CD4-positive, alpha-beta T cell (primary cell): ENCODE measurements at regions not wholly inside any gene's neighbourhood (a gene's known extent, or its start where the extent isn't known, plus 50 kb on each side); places are given as distances from the start of the nearest gene placed in this dataset.

ENCODE experiments used
- ATAC-seq: fragments of 200-7000 bp; cut with Tn5 transposase; one replicate; pipeline ENCODE4 v1.10.0; 2022; ENCODE audit warnings: mild to moderate bottlenecking; ENCODE audit not compliant: poor library complexity
- CTCF ChIA-PET: fragments of 350-600 bp; sonication (Branson Sonifier 250); formaldehyde crosslinking; loops from one replicate; lab custom pipeline; 2021; ENCODE audit warnings: antibody characterized with exemption, inconsistent platforms; lab: Charles Lee
- POLR2A ChIA-PET: fragments of 350-600 bp; sonication (Branson Sonifier 250); formaldehyde crosslinking; loops from one replicate; lab custom pipeline; 2021; ENCODE audit warnings: antibody characterized with exemption, inconsistent platforms; lab: Charles Lee
- DNase-seq, 14 experiments: peaks; one replicate each; pipeline ENCODE4 v3.0.0-alpha.2; 2013 to 2020; ENCODE audit warnings: mixed read lengths in 2 of 14
- H3K27ac ChIP-seq, 2 donors: one replicate each; pipeline versions ENCODE4 v1.5.1 to v1.7.0; 2013; ENCODE audit warnings: low read length in 2 of 2, low read depth in 1 of 2, mild to moderate bottlenecking in 1 of 2
- H3K27me3 ChIP-seq, 2 experiments: 1 replicate in 1 of 2; 2 replicates in 1 of 2; pipeline versions ENCODE4 v1.6.1 to v1.7.0; 2013; ENCODE audit warnings: low read length in 2 of 2, control low read depth in 1 of 2, mild to moderate bottlenecking in 1 of 2, moderate library complexity in 1 of 2; ENCODE audit not compliant: insufficient read depth in 2 of 2, control insufficient read depth in 1 of 2
- H3K36me3 ChIP-seq: one replicate; pipeline ENCODE4 v1.6.1; 2013; ENCODE audit warnings: low read length, control low read depth; ENCODE audit not compliant: insufficient read depth
- H3K4me1 ChIP-seq: one replicate; pipeline ENCODE4 v1.6.1; 2013; ENCODE audit warnings: low read length, control low read depth; ENCODE audit not compliant: insufficient read depth
- H3K4me3 ChIP-seq: one replicate; pipeline ENCODE4 v1.5.1; 2013; ENCODE audit warnings: mild to moderate bottlenecking, low read length, moderate library complexity
- H3K9me3 ChIP-seq, 2 experiments: 1 replicate in 1 of 2; 2 replicates in 1 of 2; pipeline versions ENCODE4 v1.6.1 to v1.7.0; 2013; ENCODE audit warnings: low read length in 2 of 2, mild to moderate bottlenecking in 2 of 2, control low read depth in 1 of 2, moderate library complexity in 1 of 2; ENCODE audit not compliant: control insufficient read depth in 1 of 2, insufficient read depth in 1 of 2
- H3K27ac Mint-ChIP-seq: one replicate; pipeline ENCODE4 v1.8.0; 2020; ENCODE audit warnings: mixed read lengths
- H3K27me3 Mint-ChIP-seq: one replicate; pipeline ENCODE4 v1.8.0; 2021; ENCODE audit warnings: mixed read lengths
- H3K36me3 Mint-ChIP-seq: one replicate; pipeline ENCODE4 v1.8.0; 2021; ENCODE audit warnings: low read depth, mixed read lengths
- H3K4me1 Mint-ChIP-seq: one replicate; pipeline ENCODE4 v1.8.0; 2021; ENCODE audit warnings: low read depth, mixed read lengths
- H3K4me3 Mint-ChIP-seq: one replicate; pipeline ENCODE4 v1.8.0; 2020; ENCODE audit warnings: mild to moderate bottlenecking, mixed read lengths
- H3K9me3 Mint-ChIP-seq: one replicate; pipeline ENCODE4 v1.8.0; 2020; ENCODE audit warnings: mixed read lengths
- intact Hi-C, 2 experiments: fragments of 100-400 bp; cut with DNase I in 1 of 2; cut with micrococcal nuclease in 1 of 2; formaldehyde crosslinking; loops; one replicate each; pipeline versions ENCODE4 v1.15.1 to v1.9.0; 2023 to 2025; cut with DNase I, micrococcal nuclease
- TF ChIP-seq, protein P1 (sequence below): fragments of 200-600 bp; IDR thresholded peaks from one replicate; pipeline ENCODE4 v1.8.0; 2022; ENCODE audit warnings: antibody characterized with exemption, mild to moderate bottlenecking

DNA sequence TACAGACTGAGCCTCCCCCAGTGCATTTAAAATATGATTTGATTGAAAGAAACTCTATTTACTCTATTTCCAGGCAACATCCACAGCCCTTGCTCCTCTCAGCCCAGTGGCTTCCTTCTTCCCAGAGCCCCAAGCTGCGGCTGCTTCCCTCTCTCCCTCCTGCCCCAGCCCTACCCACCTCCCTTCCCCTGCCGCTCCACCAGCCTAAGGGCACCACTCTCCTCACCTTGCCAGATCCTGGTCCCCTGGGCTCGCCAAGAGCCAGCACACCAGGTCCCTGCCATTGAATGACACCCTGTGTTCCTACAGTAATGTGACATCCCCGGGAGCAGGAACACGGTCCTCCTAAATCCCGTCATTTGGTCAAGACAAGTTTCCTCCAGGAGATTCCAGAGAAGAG, 236.0 kb downstream of the RBFOX3 start:
- intact Hi-C loops: no loop called here
- H3K9me3 Mint-ChIP-seq: no peaks in the 10 kb centered on the region
- H3K4me3 ChIP-seq: no peak overlapping the region
- CTCF ChIA-PET: no interaction called here
- no peak overlapping the region for H3K27ac Mint-ChIP-seq
- TF ChIP-seq, protein P1, sequence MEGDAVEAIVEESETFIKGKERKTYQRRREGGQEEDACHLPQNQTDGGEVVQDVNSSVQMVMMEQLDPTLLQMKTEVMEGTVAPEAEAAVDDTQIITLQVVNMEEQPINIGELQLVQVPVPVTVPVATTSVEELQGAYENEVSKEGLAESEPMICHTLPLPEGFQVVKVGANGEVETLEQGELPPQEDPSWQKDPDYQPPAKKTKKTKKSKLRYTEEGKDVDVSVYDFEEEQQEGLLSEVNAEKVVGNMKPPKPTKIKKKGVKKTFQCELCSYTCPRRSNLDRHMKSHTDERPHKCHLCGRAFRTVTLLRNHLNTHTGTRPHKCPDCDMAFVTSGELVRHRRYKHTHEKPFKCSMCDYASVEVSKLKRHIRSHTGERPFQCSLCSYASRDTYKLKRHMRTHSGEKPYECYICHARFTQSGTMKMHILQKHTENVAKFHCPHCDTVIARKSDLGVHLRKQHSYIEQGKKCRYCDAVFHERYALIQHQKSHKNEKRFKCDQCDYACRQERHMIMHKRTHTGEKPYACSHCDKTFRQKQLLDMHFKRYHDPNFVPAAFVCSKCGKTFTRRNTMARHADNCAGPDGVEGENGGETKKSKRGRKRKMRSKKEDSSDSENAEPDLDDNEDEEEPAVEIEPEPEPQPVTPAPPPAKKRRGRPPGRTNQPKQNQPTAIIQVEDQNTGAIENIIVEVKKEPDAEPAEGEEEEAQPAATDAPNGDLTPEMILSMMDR: no peak
- no peaks in the 10 kb centered on the region for H3K9me3 ChIP-seq
- DNase-seq (no peak), ATAC-seq (no peak)
- H3K36me3 ChIP-seq: no peaks in the 10 kb centered on the region
- no peaks in the 10 kb centered on the region for H3K4me1 Mint-ChIP-seq
- POLR2A ChIA-PET: no interaction called here
- H3K27me3 ChIP-seq: peaks cover 0 to 5% of the 10 kb centered on the region in 2 experiments
- no peaks in the 10 kb centered on the region for H3K4me1 ChIP-seq
- H3K27ac ChIP-seq: no peak overlapping the region
- peaks cover 51% of the 10 kb centered on the region for H3K27me3 Mint-ChIP-seq
- H3K4me3 Mint-ChIP-seq: no peak overlapping the region
- H3K36me3 Mint-ChIP-seq: no peaks in the 10 kb centered on the region

- intact Hi-C loops: no loop called here
- TF ChIP-seq, protein P1: no peak
- Mint-ChIP-seq H3K4me1 (no peaks in the 10 kb centered on the region), H3K4me3 (no peak overlapping the region), H3K27ac (no peak overlapping the region), H3K36me3 (no peaks in the 10 kb centered on the region), H3K27me3 (peaks cover 46% of the 10 kb centered on the region), H3K9me3 (no peaks in the 10 kb centered on the region)
- POLR2A ChIA-PET: no interaction called here
- no peaks in the 10 kb centered on the region for H3K9me3 ChIP-seq
- CTCF ChIA-PET: no interaction called here
- H3K36me3 ChIP-seq: no peaks in the 10 kb centered on the region
- DNase-seq: no peak
- H3K4me3 ChIP-seq: no peak overlapping the region
- no peaks in the 10 kb centered on the region for H3K4me1 ChIP-seq
- ATAC-seq: no peak
- H3K27me3 ChIP-seq: peaks cover 0 to 2% of the 10 kb centered on the region in 2 experiments
- no peak overlapping the region for H3K27ac ChIP-seq
These were observed 236.7 kb downstream of the RBFOX3 start for GRCh38 chr17:79374087-79374689.

- Mint-ChIP-seq H3K27ac (no peak overlapping the region), H3K9me3 (no peaks in the 10 kb centered on the region), H3K36me3 (no peaks in the 10 kb centered on the region), H3K4me1 (no peaks in the 10 kb centered on the region), H3K4me3 (no peak overlapping the region), H3K27me3 (peaks cover 36% of the 10 kb centered on the region)
- POLR2A ChIA-PET: no interaction called here
- ATAC-seq: no peak
- H3K4me1 ChIP-seq: no peaks in the 10 kb centered on the region
- intact Hi-C loops: no loop called here
- H3K9me3 ChIP-seq: no peaks in the 10 kb centered on the region
- no peak for DNase-seq
- no peak overlapping the region for H3K4me3 ChIP-seq
- H3K27me3 ChIP-seq: peaks cover 0 to 2% of the 10 kb centered on the region in 2 experiments
- no peaks in the 10 kb centered on the region for H3K36me3 ChIP-seq
- CTCF ChIA-PET: no interaction called here
- no peak overlapping the region for H3K27ac ChIP-seq
- TF ChIP-seq, protein P1: no peak
These were observed 238.2 kb downstream of the RBFOX3 start for GRCh38 chr17:79372470-79373238.
